NCI-H1417 (cell line): ENCODE measurements at regions not wholly inside any gene's neighbourhood (a gene's known extent, or its start where the extent isn't known, plus 50 kb on each side); places are given as distances from the start of the nearest gene placed in this dataset.
A peak's percentile ranks its signal among the peaks of the same experiment; 100 is the strongest.

Experiments used
- DNase-seq, 3 experiments: peaks; one replicate each; lab custom pipeline; 2025; lab: John Stamatoyannopoulos, UW

GRCh38 chr14:84783511-84783910 lies 746.4 kb upstream of the FLRT2 start:
- no peak for DNase-seq

- DNase-seq: no peak
Observed at GRCh38 chr14:84785996-84786395, 743.9 kb upstream of the FLRT2 start.

DNA sequence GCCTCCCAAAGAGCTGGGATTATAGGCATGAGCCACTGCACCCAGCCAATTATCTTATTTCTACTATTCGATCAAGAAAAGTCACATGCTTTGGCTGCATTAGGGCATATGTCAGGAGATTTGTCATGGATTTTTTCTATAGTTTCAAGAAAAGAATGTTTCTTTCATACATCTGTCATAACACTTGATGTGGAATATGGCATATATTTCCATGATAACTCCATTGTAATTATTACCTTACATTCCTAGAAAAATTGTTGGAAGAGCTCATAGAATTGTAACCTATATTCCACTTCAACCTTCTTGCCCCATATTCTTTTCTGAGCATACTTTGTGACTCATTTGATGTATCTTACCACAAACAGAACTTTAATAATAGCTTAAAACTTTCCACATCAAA lies 740.9 kb upstream of the FLRT2 start:
- no peak for DNase-seq

DNA sequence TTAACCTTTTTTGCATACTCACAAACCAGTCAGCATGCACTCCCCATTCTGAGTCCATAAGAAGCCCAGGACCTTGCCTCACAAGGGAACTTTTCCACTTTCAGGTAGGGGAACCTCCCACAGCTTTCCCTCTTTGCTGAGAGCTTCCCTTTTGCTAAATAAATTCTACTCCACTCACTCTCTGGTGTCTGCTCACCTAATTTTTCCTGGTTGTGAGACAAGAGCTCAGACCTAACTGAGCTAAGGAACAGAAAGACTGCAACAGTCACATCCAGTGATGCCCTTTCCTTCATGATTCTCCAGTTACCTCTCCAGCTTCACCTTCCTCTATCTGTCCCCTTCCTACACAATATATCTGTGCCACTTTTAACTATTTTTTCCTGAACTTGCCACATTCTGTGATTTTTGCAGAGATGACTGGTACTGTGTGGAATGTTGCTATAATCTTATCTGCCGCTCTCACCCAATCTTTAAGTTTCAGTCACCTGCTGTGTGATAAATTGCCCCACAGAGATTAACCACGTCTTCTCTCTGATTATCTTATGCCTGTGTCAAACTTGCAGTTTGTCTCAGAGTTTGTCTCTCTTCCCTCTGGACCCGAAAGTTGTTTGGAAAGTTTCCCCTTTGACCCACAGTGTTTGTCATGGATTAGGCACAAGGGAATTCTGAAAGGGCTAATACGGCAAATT lies 737.1 kb upstream of the FLRT2 start:
- no peak for DNase-seq

DNA sequence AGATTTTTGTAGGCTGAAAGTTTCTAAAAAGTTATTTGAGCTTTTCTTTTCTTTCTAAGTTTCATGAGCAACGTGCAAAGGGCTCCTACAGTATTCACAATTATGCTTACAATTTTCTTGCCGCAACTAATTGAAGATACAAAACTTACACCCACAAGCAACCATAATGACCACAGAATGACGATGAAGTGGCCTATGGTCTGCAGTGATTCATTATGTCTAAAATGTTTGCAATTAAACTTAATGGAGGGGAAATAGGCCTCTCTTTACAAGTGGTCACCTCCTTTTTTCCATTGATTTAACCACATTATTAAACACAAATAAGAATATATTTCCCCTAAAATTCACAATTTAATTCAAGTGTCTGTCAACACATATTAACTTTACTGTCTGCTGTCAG lies 732.6 kb upstream of the FLRT2 start:
- peak in 1 of 3 experiments; percentile 28 for DNase-seq

DNA sequence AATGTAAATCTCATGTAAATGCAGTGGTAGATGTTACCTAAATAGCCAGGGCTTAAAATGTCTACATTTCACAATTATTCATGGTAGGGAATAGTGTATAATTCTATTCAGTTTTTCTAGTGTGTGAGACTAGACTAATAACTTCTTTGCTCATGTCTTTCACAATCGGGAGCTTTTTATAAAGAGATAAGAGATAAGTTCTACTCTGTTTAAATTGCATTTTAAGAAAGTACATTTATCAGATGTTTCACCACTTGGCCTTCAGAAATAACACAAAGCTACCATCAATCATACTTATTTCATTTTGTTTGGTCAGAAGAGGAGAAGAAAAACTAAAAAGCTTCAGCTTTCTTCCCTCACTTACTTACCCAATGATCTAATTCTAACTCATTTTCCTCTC lies 725.5 kb upstream of the FLRT2 start:
- DNase-seq: no peak

- DNase-seq: no peak
Observed at GRCh38 chr14:84804895-84805294, 725.0 kb upstream of the FLRT2 start.

GRCh38 chr14:84806181-84806580 lies 723.8 kb upstream of the FLRT2 start:
- DNase-seq: no peak

DNA sequence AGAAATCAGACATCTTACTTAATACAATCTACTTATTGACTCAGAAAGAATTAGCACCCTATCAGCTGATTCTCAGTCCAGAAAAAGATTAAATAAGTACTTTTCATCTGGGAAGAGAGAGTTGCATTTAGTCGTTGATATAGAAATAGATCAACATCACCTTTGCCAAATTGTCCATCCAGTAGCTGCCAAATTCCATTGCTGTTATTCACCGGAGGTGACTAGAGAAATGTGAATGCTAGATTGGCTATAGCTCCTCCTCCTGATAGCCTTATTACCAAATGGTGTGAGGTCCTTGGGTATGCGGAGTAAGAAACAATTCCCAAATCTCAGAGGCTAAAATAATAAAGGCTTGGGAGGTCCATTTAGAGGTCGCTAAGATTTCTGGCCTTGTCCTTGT lies 723.3 kb upstream of the FLRT2 start:
- no peak for DNase-seq

GRCh38 chr14:84807673-84808072 lies 722.3 kb upstream of the FLRT2 start:
- no peak for DNase-seq

- peak in 1 of 3 experiments; percentile 38 for DNase-seq
Observed at GRCh38 chr14:84809158-84809557, 720.8 kb upstream of the FLRT2 start.

DNA sequence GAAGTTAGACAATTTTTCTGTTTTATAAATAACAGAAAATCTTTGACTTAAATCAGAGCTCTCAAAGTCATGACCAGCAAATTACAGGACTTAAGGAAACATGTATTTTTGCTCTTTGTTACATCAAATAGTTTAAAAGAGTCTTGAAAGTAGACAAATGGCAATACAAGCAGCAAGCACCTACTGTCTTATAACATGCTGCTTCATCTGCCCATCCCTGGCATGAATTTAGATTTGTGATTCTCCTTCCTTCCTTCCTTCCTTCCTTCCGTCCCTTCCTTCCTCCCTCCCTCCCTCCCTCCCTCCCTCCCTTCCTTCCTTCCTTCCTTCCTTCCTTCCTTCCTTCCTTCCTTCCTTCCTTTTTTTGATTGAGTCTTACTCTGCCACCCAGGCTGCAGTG lies 715.6 kb upstream of the FLRT2 start:
- DNase-seq: no peak

GRCh38 chr14:84819528-84819927 lies 710.4 kb upstream of the FLRT2 start:
- DNase-seq: no peak

GRCh38 chr14:84825481-84826251 lies 704.3 kb upstream of the FLRT2 start:
- no peak for DNase-seq

DNA sequence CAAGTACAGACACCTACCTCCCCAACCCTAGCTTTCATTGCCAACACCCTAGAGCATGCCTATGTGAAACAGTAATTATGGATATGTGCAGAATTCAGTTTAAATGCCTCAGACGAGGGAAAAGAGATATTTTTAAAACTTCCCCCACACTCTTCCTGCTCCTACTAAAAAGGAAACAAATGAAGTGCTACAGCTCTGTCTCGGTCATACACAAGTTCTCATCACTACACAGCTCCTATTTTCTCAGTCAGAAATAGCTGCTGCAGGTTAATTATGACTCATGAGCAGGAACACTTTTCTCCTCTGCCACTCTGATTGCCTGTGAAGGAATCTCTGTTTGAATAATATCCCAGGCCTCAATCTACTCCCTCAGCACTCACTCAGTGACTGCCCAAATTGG lies 703.6 kb upstream of the FLRT2 start:
- no peak for DNase-seq

DNA sequence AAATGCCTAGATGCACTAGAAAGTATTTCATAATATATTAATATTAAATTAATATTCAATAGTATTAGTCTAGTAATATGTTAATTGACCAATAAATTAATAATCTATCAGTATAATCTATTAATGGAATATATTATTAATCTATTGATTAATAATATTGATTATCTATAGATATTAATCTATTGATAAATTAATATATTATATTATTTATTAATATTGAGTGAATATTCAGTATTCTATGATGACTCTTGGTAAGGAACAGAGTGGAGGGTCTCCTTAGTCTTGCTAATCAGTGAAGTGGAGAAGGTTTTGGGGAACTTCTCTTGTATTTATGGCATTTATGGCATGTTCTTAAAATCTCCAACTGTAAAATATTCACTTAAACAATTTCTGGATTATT lies 679.3 kb upstream of the FLRT2 start:
- no peak for DNase-seq

DNA sequence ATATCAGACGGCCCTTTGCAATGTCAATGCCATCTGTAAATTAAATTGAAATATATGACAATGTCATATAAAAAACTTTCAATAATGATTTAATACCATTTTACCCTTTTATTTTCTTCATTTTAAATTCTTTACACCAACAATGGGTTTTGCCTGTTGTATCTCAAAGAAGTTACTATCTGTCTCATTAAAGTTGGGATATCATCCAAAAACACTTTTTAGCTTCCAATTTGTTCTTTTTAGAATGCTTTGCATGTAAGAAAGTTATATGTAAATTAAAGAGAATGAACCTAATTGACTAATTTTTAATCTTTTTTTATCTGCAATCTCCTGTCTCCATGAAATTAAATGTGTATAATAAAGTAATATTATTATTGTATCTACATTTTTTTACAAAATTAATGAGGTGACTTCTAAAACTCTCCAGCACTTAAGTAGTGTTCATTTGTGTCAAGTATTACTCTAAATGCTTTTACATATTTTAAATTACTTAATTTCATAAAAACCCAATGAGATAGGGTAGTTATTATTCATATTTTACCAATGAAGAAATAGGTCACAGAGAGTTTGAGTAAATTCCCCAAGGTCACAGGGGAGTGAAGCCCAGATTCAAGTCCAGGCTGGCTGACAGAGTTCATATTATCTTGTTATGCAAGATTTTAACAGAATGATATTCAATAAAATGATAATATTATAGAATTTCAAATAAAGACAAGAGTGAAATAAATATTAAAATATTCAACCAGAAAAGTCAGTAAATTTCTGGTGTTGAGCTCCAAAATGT lies 673.0 kb upstream of the FLRT2 start:
- DNase-seq: no peak

DNA sequence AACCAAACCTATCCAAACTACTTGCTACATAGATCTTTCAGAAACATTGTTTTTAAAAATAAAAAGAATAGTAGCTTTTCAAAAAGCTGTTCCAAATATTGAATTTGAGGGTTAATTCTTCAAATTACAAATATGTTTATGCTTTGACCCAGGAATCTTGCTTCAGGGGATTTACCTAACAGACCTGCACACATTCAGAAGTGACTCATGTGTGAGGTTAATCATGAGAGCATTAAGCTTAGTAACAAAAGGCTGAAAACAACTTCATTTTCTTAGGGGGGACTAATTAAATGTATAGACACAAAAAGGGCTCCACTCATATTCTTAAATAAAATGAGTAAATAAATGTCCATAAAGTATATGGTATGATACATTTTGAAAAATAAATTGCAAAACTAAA lies 672.4 kb upstream of the FLRT2 start:
- DNase-seq: peak in 1 of 3 experiments; percentile 27

- peak in 1 of 3 experiments; percentile 29 for DNase-seq
Observed at GRCh38 chr14:84859116-84859515, 670.8 kb upstream of the FLRT2 start.

DNA sequence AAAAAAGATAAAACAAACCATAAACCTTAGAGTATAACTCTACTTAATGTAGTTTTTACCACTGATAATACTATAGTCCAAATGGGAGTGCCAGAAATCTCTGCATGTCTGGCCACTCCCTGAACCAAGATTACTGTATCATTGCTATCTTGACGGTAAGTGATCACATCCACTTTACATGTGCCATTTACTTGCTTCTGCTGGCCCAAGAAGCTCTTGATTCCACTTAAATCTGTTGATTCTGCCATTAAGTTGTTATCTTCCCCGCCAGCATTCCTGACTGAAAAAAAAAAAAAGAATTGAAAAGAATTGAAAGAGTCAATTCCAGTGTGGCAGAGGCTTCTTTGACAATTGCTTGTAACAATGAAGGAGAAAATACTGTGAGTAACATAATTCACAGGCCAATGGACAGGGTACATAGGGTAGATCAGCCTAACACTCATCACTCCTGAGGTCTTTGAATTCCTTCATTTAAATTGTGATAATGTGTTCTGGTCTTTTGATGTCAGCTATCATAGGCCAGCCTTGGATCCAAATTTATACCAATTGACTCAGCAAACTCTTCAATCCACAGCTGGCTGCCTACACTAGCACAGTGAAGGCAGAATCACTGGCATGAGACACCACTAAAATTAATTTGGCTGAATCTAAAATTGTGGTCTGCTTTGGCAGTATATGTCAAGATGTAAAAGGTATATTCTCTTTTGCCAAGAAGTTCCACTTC lies 665.2 kb upstream of the FLRT2 start:
- DNase-seq: peak in 2 of 3 experiments; percentile 12 to 86

DNA sequence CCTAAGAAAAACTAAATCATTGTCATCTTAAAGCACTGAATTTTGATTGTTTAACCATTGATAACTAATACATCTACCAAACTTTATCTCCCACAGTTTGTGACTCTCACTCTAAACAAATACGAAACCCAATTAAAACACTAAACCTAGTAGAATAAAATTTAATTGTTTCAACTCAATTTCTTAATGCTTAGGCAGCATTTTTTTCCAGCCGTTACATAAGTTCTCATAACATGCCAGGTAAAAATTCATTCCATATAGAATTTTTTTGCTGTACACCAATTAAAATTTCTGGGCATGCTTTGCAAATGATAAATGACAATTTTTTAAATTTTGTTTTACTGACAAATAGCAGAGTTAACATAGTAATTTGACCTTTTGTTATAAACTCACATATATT lies 658.2 kb upstream of the FLRT2 start:
- DNase-seq: no peak

DNA sequence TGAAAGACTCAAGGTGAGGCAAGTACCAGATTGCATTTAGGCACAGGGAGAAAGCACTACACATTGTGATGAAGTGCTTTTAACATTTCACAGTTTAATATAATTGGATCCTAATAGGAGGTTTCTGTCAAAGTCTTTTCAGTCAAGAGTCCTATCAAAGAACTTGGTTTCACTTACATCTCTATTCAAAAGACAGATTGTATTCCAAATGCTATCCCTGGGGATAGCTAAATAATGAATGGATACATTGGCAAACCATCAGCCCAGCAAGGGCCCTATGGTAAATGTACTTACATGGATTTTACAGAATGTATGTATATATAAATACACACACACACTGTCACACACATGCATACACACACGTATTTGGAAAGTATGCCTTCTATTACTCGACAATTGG lies 655.5 kb upstream of the FLRT2 start:
- peak in 2 of 3 experiments; percentile 75 to 91 for DNase-seq
